Loucy (cell line): ENCODE measurements at regions not wholly inside any gene's neighbourhood (a gene's known extent, or its start where the extent isn't known, plus 50 kb on each side); places are given as distances from the start of the nearest gene placed in this dataset.
"Not testable (repeated sequence)": the region's sequence is repeated elsewhere in the genome, so short reads cannot be mapped to it uniquely, and the experiment has no call there.

Experiments
- EZH2phosphoT487 ChIP-seq: fragments of 200-600 bp; IDR thresholded peaks from 2 replicates; pipeline ENCODE4 v1.6.1; 2018; ENCODE audit warnings: antibody characterized with exemption, mild to moderate bottlenecking, moderate library complexity, borderline replicate concordance
- TF ChIP-seq, protein P1 (sequence below): fragments of 200-600 bp; sonication (generic); conservative IDR thresholded peaks from 2 replicates; pipeline ENCODE4 v1.5.1; 2014; ENCODE audit warnings: mild to moderate bottlenecking, antibody characterized with exemption, low read length

DNA sequence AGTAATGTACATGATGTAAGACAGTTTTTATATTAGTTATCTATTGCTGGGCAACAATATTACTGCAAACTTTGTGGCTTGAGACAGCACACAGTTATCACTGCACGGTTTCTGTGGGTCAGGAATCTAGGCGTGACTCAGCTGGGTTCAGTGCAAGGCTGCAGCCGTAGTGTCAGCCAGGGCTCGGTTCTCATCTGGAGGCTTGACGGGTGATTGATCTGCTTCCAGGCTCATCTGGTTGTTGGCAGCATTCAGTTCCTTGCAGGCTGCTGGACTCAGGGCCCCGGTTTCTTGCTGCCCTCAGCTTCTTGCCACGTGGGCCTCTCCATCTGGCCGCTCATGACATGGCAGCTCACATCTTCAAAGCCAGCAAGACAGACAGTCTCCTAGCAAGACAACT lies 197.7 kb upstream of the EEF2KMT start:
- TF ChIP-seq, protein P1, sequence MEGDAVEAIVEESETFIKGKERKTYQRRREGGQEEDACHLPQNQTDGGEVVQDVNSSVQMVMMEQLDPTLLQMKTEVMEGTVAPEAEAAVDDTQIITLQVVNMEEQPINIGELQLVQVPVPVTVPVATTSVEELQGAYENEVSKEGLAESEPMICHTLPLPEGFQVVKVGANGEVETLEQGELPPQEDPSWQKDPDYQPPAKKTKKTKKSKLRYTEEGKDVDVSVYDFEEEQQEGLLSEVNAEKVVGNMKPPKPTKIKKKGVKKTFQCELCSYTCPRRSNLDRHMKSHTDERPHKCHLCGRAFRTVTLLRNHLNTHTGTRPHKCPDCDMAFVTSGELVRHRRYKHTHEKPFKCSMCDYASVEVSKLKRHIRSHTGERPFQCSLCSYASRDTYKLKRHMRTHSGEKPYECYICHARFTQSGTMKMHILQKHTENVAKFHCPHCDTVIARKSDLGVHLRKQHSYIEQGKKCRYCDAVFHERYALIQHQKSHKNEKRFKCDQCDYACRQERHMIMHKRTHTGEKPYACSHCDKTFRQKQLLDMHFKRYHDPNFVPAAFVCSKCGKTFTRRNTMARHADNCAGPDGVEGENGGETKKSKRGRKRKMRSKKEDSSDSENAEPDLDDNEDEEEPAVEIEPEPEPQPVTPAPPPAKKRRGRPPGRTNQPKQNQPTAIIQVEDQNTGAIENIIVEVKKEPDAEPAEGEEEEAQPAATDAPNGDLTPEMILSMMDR, result not testable (repeated sequence)
- TF ChIP-seq EZH2phosphoT487, result not testable (repeated sequence)
